HG03159 (cell line): ENCODE measurements at regions not wholly inside any gene's neighbourhood (a gene's known extent, or its start where the extent isn't known, plus 50 kb on each side); places are given as distances from the start of the nearest gene placed in this dataset.

Experiments used
- ATAC-seq: cut with Tn5 transposase; IDR thresholded peaks from one replicate; pipeline ENCODE4 v1.9.1; 2021; ENCODE audit warnings: mild to moderate bottlenecking, moderate library complexity; ENCODE audit not compliant: unreplicated experiment

DNA sequence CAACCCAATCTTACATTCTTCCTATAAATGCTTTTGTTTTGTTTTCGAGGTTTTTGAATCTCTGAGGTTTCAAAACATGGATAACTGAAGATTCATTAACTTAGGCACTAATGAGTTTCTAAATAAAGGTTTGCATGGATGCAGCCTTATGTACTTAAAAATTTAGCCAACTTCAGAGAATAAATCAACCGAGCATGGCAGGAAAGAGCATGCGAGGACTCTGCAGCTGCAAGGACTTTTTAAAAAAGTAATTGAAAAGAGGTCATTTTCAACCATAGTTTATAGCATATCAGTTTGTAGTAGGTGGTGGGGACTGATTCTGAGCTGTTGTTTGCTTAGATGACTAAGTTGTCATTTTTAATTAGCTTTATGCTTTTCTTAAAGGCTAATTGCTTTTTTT, 567.0 kb upstream of the ZEB2 start:
- no peak for ATAC-seq

DNA sequence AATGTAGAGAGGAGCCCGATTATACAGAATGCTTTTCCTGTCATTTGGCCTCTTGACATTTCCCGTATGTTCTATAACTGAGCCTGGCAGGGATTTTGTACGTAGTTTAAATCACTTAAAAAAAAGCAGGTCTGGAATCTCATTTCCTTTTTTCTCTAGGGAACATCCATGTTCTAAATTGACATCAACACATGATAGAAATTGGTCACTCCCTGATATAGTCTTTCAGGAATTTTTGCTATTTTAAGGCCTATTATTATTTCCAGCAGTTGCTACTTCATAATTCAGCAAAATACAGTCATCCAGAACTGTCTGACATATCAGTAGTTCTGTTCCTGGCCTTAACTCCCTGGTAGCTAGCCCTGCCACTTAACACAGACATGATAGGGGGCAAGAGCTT, 565.7 kb upstream of the ZEB2 start:
- ATAC-seq: no peak

DNA sequence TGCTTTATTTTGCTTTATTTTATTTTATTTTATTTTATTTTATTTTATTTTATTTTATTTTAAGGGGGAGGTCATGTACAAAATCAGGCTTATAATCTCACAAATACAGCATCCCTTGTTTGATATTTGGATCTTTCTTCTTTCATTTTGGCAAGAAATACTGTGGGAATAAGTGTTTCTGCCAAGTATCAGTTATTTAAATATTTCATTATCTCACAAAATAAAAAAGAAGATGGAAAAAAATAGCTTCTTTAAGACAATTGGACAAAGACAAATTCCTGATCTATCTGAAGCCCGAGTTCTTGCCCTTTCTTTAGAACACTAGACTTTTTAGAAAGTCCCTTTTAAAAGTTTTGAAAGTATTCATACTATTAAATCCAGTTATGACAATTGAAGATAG, 560.5 kb upstream of the ZEB2 start:
- no peak for ATAC-seq

DNA sequence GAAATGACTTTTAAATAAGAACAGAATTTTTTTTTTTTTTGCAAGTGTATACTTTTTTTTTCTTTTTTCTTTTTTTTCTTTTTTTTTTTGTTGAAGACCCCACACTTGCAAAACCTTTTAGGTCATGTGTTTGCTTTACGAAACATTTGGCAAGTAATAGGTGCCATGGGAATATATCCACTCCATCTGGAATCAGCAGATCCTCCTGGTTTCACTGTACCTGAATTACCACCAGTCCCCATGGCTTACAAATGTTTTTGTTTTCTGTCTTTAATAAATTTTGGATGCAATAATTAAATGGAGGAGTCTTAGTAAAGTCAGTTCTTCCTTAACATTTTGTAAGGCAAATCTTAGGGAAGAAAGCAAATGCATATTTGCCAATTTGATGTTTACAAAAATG, 559.7 kb upstream of the ZEB2 start:
- ATAC-seq: no peak

DNA sequence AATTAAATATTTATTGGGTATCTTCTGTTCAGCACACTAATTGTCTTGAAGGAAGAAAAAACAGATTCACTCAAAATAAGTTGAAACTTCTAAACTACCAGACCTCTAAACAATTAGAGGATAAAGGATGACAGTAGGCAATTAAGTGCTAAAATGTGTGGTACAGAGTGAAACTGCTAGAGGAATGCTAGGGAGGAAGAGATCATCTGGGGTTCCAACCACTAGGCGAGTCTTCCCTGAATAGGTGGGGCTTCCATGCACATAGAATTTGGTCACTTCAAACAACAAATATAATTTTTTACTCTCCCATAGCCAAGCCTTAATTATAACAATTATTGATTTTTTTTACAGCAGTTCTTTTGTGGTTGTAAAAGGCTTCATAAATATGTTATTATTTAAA, 559.0 kb upstream of the ZEB2 start:
- ATAC-seq: no peak

DNA sequence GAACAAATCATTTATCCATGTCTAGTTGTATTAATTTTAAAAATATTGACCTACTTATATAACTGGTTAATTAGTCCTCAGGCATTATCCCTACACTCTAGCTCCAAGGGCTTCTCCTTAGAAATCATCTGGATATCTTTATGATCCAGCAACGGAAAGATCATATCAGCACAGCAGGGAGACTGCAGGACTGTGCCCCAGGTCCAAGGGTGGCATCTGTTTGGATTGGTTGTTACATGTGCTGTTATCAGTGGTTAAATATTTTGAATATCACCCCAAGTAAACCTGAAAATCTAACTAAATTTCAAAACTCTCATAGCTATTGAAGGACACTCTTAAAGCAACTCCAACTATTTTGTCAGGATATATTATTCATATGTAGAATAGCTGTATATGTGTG, 556.2 kb upstream of the ZEB2 start:
- ATAC-seq: no peak

DNA sequence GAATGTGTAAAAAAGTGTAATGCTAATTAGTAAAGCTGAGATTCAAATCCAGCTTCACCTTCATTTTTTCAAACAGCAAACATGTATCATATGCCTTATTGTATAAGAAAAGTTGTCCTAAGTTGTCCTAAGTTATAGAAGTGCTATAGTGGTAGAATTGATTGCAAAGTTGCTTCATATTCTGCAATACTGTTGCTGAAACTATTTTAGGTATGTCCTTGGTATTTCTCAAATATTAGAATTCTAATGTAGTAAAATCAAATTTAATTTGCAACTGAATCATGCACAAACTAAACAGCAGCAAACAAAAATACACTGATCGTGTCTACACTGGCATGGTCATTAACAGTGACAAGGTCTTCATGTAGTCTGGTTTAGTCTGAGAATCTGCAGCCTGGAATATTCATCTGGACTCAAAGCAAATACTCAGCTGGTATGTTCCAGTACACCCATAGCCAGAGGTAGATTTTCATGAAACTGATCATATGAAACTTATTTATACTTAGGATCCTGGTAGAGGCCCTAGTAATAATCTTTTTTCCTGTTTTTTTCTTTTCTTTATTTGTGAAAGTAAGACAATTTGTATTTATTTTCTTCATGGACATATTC, 555.6 kb upstream of the ZEB2 start:
- no peak for ATAC-seq

DNA sequence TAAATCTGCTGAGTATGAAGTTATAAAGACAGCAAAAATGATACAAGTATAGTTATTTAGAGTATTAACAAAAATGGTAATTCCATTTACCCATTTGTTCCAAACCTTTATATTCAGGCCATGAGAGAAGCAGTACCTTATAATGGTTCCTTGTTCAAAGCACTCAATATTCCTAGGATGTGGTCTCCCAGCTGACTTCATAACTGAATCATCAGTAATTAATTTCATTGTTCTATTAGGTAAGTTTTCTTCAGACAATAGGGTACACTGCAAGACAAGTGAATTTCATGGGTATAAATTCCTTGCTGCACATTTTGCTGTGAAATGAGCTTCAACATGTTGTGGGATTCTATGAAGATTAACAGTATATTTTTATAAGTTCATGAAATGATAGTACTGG, 550.8 kb upstream of the ZEB2 start:
- ATAC-seq: no peak

DNA sequence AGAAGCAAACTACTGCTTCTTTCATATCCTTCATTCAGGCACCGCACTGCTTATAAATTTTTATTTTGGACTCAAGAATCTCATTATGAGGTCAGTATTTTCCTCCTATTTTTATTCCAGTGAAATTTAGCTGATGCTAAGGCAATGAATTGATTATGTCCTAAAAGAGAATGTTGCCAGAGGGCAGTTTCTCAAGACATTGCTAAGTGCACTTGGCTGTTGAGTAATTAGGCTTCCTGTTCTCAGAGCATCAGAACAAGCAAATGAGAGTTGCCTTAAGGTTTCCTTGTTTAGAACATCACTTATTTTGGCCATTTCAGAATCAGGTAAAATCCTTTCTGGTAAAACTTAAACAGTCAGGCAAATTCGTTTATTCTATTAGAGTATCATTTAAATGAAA, 548.6 kb upstream of the ZEB2 start:
- ATAC-seq: no peak

DNA sequence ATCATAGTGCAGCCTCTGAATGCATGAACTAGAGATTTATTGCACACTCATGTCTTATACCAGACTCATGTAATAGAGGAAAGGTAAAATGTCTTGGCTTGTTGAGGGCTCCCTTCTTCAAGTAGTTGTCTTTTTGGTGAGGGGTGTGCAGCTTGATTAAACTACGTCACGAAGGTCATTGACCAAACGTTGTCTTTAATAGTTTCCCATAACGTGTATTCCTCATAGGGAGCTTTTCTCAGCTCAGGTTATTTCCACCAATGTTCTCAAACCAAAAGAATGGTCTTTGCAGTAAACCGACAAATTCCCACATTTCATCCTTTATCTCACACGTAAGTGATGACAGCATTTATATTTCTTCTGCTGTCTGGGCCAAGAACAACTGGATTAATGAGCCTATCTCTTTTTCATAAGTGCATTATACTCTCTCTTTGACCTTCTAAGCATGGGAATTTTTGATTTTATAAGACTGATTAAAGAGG, 547.7 kb upstream of the ZEB2 start:
- no peak for ATAC-seq

DNA sequence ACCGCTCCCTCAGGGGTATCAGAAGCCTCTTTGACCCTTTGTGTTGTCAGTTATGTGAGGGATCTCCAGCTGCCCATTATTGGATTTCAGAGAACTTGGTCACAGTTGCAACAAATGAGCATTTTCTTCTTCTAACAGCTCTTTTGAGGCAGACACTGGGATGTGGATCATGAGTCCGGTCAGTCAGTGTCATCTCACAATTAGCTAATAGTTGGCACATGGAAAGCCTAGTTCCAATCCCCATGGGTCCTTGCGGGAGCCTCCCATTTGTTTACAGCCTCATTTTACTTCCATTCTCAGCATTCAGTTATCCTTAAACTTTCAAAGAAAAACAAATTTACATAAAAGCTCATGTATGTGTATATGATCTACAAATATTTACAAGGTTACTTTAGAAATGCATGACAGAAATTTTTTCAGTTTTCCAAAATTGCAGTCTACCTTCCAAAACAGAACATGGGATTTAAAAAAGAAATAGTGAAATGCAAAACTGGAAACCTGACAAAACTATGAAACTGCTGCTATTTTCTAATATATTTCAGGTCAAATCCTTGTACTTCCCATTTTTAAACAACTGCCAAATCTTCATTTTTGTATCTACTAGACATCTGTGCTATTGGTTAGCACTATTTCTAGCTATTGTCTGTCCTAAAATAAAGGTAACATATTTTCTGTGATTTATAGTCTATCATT, 547.1 kb upstream of the ZEB2 start:
- ATAC-seq: no peak

DNA sequence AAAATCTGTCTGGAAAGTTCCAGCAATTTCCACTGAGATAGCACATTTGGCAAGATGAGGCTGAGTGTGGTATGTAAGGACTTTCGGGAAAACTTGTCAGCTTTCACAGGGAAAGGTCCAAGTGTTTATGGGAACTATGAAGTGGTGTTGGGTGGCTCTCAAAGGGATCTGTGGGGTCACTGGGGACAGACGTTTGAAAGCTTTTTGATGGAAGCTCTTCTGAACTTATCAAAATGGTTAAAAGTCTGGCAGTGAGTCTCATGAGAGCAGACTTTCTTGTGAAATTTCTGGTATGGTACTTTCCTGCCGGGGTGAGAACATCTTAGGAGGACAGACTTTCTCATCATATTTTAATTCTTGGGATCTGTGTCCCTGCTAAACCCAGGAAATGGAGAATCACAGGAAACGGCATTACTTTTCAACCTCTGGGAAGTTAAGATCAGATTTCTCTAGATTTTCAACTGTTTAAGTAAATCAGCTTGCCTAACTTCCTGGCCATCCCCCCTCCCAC, 546.3 kb upstream of the ZEB2 start:
- ATAC-seq: no peak

DNA sequence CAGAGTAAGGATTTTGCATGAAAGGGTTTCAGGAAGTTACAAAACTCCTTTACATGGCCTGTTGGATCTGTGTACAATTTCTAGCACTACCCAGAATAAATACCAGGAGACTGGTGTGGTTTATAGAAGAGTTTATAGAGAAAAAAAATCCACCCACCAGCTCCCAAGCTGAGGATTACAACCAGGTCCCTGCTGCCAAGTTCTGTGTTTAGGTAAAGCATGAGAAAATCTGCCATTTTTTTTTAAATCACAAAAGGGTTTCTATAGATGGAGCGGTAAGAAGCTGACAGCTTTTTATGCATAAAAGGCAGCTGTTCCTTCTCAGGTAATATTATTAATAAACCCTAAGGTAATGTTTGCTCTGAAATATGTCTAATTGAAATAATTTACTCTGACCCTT, 545.4 kb upstream of the ZEB2 start:
- ATAC-seq: no peak

DNA sequence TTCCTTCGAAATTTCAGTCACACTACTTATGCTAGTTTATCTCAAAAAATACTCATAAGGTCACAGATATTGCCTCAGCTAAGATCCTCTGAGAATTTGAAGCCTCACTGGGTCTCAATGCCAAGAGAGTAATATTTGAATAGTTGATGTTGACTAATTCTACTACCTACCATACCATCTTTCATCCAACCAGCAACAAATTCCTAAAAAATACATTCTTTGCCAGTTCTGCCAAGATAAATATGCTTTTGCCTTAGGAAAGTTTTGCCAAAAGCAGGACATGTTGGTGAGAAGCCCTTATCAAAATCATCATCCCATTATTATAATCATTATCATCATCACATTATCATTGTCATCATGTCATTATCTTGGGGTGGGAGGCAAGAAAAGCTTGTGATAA, 544.6 kb upstream of the ZEB2 start:
- no peak for ATAC-seq

DNA sequence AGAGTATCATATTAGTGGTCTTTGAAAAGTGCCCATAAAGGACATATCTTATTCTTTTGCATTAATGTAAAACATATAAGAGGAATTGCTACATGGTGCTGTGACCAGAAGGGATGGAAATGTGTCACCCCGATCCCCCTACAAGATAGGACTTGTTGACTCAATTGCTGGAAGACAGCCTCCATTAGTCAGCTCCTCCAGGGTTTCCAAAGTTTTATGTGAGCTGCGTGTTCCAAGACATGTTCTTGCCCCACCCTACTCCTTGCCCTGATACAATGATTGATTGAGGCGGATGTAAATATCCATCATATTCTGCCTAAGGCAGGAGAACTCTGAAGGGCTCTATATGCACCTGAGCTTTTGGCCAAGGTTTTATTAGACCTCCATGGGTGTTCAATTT, 541.0 kb upstream of the ZEB2 start:
- ATAC-seq: no peak

DNA sequence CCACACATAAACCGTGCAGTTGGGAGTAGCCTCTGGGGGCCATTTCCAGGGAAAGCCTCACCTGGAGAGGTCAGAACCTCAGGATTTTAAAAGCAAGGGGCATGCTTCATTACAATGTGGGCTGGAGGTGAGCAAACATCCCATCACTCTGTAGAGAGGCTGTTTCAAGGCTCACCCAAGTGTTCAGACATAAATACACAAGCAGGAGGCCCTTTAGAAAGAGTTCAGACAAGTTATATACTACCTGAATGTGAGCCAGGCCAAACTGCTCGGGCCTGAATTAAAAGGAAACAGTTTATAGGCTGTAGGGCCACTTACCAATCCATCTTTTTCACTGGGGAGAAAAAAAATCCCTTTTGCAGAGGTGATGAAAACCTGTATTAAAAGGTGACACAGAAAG, 540.0 kb upstream of the ZEB2 start:
- no peak for ATAC-seq

DNA sequence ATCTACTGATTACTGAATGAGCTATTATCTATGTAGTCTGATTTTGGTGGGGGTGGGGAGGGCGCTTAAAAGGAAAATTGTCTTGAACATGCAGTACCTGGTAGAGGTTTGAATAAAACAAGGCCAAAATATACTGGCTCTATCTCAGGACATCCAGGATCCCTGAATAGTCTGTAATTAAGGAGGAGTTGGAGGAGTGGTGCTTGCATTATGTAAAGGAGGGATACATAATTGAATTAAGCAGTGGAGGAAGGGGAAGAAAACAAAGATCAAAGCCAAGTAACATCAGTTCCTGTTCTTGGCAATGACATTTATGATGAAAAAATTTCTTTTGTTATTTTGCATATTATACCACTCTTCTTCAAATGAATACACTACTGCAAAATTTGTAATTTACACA, 539.4 kb upstream of the ZEB2 start:
- ATAC-seq: no peak

DNA sequence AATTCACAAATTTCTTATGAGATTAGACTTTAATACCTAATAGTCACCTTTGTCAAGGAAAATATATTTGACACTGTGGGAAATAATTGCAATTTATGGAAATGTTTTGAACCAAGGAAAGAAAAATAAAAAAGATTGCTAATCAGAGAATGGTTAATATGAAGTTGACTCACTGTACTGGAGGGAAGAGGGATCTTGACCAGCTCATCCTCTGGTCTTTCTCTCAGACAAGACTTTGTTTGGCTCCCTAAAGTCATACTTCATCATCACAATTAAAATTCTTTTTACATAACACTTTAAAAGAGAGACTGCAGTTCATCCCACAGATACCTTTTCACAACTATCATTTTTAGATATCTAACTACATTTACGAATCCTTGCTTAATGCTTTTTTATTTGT, 538.5 kb upstream of the ZEB2 start:
- no peak for ATAC-seq

DNA sequence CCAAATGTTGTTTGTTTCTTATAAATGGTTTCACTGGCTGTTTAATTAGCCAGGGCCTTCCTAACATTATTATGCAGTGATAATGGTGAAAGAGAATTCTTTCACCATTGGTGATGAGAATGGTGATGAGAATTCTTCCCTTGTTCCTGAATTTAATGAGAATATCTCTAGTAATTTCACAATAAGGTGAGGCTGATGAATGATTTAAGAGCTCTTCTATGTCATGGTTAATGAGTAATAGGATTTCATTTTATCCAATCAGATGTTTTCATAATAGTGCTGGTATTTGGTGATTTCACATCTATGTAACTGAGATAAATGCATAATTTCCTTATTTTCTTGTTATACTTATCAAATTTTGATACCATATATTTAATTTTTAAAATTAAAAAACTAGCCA, 535.7 kb upstream of the ZEB2 start:
- ATAC-seq: no peak

DNA sequence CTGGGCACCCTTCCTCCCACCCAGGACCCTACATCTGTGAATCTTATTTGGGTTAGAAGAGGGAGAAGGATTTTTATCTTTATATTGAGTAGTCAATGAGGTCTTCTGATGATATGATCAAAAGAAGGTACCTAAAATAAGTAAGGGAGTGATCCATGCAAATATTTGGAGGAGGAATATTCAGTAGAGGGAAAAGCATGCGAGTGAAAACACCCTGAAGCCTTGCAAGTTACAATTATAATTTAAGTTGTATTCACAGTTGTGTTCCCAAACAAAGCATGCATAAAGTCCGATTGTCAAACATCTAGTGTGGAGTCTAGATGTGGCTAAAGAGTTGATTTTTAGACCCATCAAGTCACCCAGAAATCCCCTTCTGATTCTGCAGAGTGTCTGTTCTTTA, 530.2 kb upstream of the ZEB2 start:
- no peak for ATAC-seq

DNA sequence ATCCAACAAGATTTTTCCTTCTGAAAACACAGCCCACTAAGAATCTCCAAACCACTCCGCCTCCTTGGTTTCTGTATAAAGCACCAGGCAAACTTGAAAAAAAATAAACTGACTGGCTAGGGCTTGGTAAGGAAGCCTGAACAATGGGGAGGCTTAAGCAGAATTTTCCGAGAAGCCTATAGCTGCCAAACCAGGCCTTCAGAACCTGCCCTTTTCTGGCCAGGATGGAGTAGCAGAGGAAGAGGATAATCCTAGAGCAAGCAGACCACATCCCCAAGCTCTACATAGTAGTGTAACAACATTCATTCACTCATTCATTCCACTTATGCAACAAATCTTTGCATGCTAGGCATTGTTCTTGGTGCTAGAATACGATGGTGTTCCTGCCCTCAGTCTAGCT, 529.6 kb upstream of the ZEB2 start:
- no peak for ATAC-seq

DNA sequence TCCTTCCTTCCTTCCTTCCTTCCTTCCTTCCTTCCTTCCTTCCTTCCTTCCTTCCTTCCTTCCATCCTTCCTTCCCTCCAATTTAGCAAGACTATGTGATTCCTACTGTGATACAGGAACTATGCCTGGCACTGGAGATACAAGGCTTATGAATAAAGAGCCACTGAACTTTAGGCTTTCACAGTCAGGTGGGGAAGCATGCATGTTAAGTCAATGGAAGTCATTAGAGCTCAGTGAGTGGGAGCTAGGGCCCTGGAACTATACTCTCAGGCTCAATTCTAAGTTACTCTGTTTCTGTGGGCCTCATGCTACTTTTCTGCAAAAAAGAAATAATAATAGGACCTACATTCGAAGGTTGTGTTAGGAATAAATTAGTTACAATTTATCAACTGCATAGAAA, 527.6 kb upstream of the ZEB2 start:
- no peak for ATAC-seq

DNA sequence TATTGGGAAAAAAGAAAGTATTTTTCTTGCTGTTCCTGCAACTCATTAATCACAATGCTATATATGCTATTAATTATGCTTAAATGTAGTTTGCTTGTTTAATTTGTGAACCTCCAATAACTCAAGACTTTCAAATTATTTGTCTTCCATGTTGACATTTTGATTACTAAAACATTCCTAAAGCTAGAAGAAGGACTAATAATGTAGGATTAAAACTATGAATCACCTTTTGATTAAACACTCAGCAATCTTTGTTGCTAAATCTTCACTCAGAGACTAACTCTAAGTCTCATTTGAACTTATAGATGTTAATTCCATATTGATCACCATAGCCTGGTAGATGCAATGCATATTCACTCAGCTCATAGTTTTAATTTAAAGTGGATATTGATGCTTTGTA, 524.6 kb upstream of the ZEB2 start:
- ATAC-seq: no peak
